Left renal cortex interstitium (tissue), 4 donors: ENCODE measurements at regions not wholly inside any gene's neighbourhood (a gene's known extent, or its start where the extent isn't known, plus 50 kb on each side); places are given as distances from the start of the nearest gene placed in this dataset.
"Not testable (repeated sequence)": the region's sequence is repeated elsewhere in the genome, so short reads cannot be mapped to it uniquely, and the experiment has no call there.

Experiments used
- DNase-seq, 4 donors: peaks; one replicate each; pipeline ENCODE4 v3.0.0-alpha.2; 2013; ENCODE audit warnings: low read depth in 4 of 4, low spot score in 2 of 4, missing footprints in 1 of 4

- no peak for DNase-seq
Observed at GRCh38 chr5:83001796-83002381, 75.3 kb downstream of the TMEM167A start.

GRCh38 chr5:83000922-83001321 lies 76.3 kb downstream of the TMEM167A start:
- DNase-seq = peak in 1 of 4 donors; percentile 17

GRCh38 chr5:83000428-83000827 lies 76.8 kb downstream of the TMEM167A start:
- no peak for DNase-seq

- no peak for DNase-seq
Observed at GRCh38 chr5:82993416-82993815, 83.8 kb downstream of the TMEM167A start.

- DNase-seq = no peak
Observed at GRCh38 chr5:82992646-82993045, 84.5 kb downstream of the TMEM167A start.

- DNase-seq = no peak
Observed at GRCh38 chr5:82991678-82992323, 85.4 kb downstream of the TMEM167A start.

GRCh38 chr5:82991059-82991458 lies 86.1 kb downstream of the TMEM167A start:
- DNase-seq = no peak

GRCh38 chr5:82987188-82987587 lies 90.0 kb downstream of the TMEM167A start:
- no peak for DNase-seq

GRCh38 chr5:82986404-82986803 lies 90.8 kb downstream of the TMEM167A start:
- no peak for DNase-seq

- no peak for DNase-seq
Observed at GRCh38 chr5:82985763-82986162, 91.4 kb downstream of the TMEM167A start.

- peak in 1 of 4 donors; percentile 23 for DNase-seq
Observed at GRCh38 chr5:82984786-82985735, 92.1 kb downstream of the TMEM167A start.

GRCh38 chr5:82982846-82983245 lies 94.3 kb downstream of the TMEM167A start:
- no peak for DNase-seq

GRCh38 chr5:82976887-82977286 lies 100.3 kb downstream of the TMEM167A start:
- not testable (repeated sequence) for DNase-seq

- no peak for DNase-seq
Observed at GRCh38 chr5:82975812-82976211, 101.4 kb downstream of the TMEM167A start.

- no peak for DNase-seq
Observed at GRCh38 chr5:82975396-82975795, 101.8 kb downstream of the TMEM167A start.

- not testable (repeated sequence) for DNase-seq
Observed at GRCh38 chr5:82974346-82974745, 102.8 kb downstream of the TMEM167A start.

GRCh38 chr5:82971901-82972300 lies 105.3 kb downstream of the TMEM167A start:
- no peak for DNase-seq

- DNase-seq = not testable (repeated sequence)
Observed at GRCh38 chr5:82971034-82971806, 106.0 kb downstream of the TMEM167A start.

- DNase-seq = not testable (repeated sequence)
Observed at GRCh38 chr5:82969221-82969976, 107.8 kb downstream of the TMEM167A start.

GRCh38 chr5:82967072-82967471 lies 110.1 kb downstream of the TMEM167A start:
- DNase-seq = no peak
